ENCODE measurements at regions not wholly inside any gene's neighbourhood (a gene's known extent, or its start where the extent isn't known, plus 50 kb on each side); places are given as distances from the start of the nearest gene placed in this dataset.

DNA sequence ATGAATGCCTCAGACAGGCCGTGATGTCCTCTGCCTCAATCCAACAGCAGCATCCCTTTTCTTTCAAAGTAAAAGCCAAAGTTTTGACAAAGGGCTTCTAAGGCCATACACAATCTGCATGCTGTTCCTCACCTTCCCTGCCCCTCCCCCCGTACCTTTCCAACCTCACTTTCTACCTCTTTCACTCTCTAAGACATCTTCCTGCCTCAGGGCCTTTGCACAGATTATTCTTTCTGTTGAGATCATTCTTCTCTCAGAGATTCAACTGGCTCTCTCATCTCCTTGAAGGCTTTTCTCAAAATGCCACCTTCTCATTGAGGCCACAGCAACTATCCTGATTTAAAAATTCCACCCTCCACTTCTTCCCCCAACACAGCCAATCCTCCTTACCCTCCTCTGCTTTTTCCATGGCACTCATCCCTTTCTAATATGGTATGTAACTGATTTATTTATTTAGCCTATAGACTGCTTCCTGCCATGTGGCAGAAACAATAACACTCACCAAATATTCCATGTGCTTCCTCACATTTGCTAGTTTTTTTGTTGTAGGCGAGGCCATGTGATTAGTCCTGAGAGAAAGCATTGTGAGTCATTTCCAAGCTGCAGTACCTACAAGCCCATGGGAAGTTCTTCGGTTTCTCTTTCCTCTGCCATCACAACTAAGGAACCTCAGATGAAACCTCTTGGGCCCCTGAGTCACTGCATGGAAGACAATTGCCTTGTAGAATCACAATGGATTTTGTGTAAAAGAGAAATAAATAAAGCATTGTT is 58.7 kb upstream of the GADD45A start:
- DNase-seq (ENCODE audit: low spot score) = no peak
- TF ChIP-seq, protein P1, sequence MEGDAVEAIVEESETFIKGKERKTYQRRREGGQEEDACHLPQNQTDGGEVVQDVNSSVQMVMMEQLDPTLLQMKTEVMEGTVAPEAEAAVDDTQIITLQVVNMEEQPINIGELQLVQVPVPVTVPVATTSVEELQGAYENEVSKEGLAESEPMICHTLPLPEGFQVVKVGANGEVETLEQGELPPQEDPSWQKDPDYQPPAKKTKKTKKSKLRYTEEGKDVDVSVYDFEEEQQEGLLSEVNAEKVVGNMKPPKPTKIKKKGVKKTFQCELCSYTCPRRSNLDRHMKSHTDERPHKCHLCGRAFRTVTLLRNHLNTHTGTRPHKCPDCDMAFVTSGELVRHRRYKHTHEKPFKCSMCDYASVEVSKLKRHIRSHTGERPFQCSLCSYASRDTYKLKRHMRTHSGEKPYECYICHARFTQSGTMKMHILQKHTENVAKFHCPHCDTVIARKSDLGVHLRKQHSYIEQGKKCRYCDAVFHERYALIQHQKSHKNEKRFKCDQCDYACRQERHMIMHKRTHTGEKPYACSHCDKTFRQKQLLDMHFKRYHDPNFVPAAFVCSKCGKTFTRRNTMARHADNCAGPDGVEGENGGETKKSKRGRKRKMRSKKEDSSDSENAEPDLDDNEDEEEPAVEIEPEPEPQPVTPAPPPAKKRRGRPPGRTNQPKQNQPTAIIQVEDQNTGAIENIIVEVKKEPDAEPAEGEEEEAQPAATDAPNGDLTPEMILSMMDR (IDR thresholded peaks at IDR 0.05; ENCODE audit: extremely low read depth, insufficient read depth, missing control alignments) = no peak
- in situ Hi-C loops (cut with MboI; ENCODE audit: low pct_unique_long_range_greater_than_20kb, low sequenced_read_pairs, unreplicated experiment) = no loop called here

DNA sequence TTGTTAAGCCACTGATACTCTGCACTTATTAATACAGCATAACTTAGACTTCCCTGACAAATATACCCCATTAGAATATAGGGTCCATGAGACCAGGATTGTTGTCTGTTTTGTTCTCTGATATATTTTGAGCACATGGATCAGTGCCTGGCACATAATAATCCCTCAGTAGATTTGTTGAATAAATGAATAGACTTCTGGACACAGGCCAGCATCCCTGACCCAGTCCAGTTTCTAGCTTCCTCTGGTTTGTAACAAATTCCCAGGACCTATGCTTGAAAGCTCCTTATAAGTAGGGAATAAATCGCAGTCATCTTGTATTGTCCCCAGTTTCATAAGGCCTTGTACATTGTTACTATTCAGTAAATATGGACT is 58.2 kb upstream of the GADD45A start:
- TF ChIP-seq, protein P1 (IDR thresholded peaks at IDR 0.05; ENCODE audit: extremely low read depth, insufficient read depth, missing control alignments) = no peak
- DNase-seq (ENCODE audit: low spot score) = no peak
- in situ Hi-C loops (cut with MboI; ENCODE audit: low pct_unique_long_range_greater_than_20kb, low sequenced_read_pairs, unreplicated experiment) = no loop called here

DNA sequence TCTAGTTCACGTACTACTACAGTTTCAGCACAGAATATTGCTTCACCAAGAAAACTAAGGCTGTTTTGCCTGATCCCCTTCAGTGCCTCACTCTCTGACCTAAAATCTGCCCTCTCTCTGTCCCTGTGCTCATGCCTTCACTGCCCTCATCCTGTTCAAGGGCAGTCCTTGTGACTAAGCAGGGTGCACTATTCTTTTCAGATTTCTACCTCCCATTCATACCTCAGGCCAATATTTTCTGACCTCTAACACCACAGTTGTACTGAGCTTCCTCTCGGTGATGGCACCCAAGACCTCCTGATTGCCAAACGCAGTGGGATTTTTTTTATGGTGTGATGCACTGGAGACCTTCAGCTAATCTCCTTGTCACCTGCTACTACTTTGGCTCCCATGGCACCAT is 57.7 kb upstream of the GADD45A start:
- in situ Hi-C loops (cut with MboI; ENCODE audit: low pct_unique_long_range_greater_than_20kb, low sequenced_read_pairs, unreplicated experiment) = no loop called here

DNA sequence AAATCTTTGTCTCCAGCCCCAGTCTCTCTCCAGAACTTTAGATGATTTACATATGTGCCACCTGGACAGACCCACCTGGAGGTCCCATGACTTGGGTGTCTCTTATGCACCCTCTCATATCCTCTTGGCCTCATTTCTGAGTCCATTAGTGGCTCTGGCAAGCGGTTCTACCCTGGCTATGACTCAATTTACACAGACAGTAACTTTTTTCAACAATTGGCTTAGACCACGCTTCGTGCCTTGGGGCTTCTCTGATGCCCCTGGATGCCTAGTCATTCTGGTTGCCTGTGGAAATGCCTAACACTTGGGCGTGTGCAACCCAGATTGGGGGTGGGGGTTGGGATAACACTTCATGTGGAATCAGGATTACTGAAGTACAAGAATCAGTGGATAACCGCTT is 57.1 kb upstream of the GADD45A start:
- TF ChIP-seq, protein P1 (IDR thresholded peaks at IDR 0.05; ENCODE audit: extremely low read depth, insufficient read depth, missing control alignments) = no peak
- in situ Hi-C loops (cut with MboI; ENCODE audit: low pct_unique_long_range_greater_than_20kb, low sequenced_read_pairs, unreplicated experiment) = no loop called here
- DNase-seq (ENCODE audit: low spot score) = no peak

More for the DNA sequence above, 57.7 kb upstream of the GADD45A start:
- DNase-seq (ENCODE audit: low spot score) = no peak
- TF ChIP-seq, protein P1 (IDR thresholded peaks at IDR 0.05; ENCODE audit: extremely low read depth, insufficient read depth, missing control alignments) = no peak

DNA sequence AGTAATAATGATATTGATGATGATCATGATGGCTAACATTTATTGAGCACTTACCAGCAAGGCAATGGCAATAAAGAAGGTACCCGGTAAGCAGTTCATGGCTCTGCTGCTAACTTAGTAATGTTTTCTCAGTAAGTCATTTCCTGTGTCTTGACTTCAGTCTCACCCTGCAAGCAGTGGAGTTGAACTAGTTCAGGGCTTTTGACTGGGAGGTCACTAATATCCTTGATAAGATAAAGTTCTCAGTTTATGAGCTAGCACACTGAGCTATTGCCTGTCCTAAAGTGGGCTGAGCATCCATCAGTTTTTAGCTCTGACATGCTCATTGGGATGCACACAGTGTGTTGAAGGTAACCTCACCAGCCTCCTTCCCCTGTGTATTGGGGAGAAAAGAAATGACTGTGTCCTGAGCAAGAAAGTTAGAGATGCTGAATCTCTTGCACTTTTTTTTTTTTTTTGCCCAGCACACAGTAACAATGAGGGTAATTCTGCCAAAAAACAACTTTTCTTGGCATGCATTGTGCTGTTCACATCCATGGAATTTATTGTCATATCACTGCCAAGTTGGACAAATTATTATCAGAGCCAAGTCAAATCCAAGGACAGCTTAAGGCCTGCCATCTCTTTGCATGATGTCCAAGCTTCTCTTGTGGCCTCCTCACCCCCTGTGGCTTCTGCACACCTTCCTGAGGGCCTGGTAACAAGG is 55.5 kb upstream of the GADD45A start:
- no peak for DNase-seq (ENCODE audit: low spot score)
- in situ Hi-C loops (cut with MboI; ENCODE audit: low pct_unique_long_range_greater_than_20kb, low sequenced_read_pairs, unreplicated experiment) = no loop called here
- TF ChIP-seq, protein P1 (IDR thresholded peaks at IDR 0.05; ENCODE audit: extremely low read depth, insufficient read depth, missing control alignments) = no peak

DNA sequence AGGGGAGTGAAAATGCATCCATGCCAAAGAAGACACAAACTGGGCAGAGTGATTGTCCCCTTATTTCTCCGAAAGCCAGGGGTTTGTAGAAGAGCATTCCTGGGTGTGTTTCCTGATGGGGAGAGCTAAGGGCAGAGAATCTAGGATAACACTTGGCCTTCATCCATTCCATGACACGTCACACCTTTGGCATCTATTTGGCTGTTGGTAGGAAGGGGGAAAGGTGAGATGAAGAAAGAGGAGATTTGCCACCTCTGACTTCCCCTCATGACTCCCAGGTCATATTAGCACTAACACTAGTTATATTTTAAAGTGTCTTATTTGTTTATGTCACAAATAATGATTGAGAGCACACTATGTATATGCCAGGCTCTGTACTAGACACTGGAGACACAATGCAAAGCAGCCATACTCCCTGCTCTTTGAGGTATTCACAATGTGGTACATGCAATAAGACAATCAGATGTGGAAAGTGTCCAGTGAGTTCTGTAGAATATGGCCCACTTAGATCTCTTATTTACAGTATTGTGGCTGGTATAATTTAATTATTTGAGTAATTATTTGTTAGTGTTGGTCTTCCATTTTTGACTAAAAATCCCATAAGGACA is 54.5 kb upstream of the GADD45A start:
- TF ChIP-seq, protein P1 (IDR thresholded peaks at IDR 0.05; ENCODE audit: extremely low read depth, insufficient read depth, missing control alignments) = no peak
- in situ Hi-C loops (cut with MboI; ENCODE audit: low pct_unique_long_range_greater_than_20kb, low sequenced_read_pairs, unreplicated experiment) = no loop called here

More for the DNA sequence above, 54.5 kb upstream of the GADD45A start:
- no peak for DNase-seq (ENCODE audit: low spot score)
